Activated CD4-positive, alpha-beta T cell treated with anti-CD3 and anti-CD28 coated beads, Interleukin-2, amount 50 U/mL, for 4 hours (primary cell): ENCODE measurements at regions not wholly inside any gene's neighbourhood (a gene's known extent, or its start where the extent isn't known, plus 50 kb on each side); places are given as distances from the start of the nearest gene placed in this dataset.

Experiments used
- DNase-seq, 2 experiments: peaks; one replicate each; pipeline ENCODE4 v3.0.0-alpha.2; 2020

GRCh38 chr22:48333816-48334735, 1493.6 kb downstream of the BRD1 start:
- no peak for DNase-seq

GRCh38 chr22:48333323-48333763, 1494.3 kb downstream of the BRD1 start:
- DNase-seq: no peak

GRCh38 chr22:48332438-48333322, 1495.0 kb downstream of the BRD1 start:
- no peak for DNase-seq

GRCh38 chr22:48331691-48332220, 1495.9 kb downstream of the BRD1 start:
- no peak for DNase-seq

- DNase-seq: no peak
Measured at GRCh38 chr22:48331266-48331665, 1496.4 kb downstream of the BRD1 start.

GRCh38 chr22:48327721-48328120, 1500.0 kb downstream of the BRD1 start:
- DNase-seq: no peak

- DNase-seq: no peak
Measured at GRCh38 chr22:48323746-48324145, 1503.9 kb downstream of the BRD1 start.

- no peak for DNase-seq
Measured at GRCh38 chr22:48322907-48323306, 1504.8 kb downstream of the BRD1 start.

GRCh38 chr22:48321986-48322545, 1505.6 kb downstream of the BRD1 start:
- no peak for DNase-seq

GRCh38 chr22:48320683-48321451, 1506.8 kb downstream of the BRD1 start:
- no peak for DNase-seq

GRCh38 chr22:48320048-48320682, 1507.5 kb downstream of the BRD1 start:
- no peak for DNase-seq

GRCh38 chr22:48319321-48320047, 1508.2 kb downstream of the BRD1 start:
- no peak for DNase-seq

GRCh38 chr22:48318575-48319320, 1508.9 kb downstream of the BRD1 start:
- no peak for DNase-seq

- no peak for DNase-seq
Measured at GRCh38 chr22:48318173-48318572, 1509.5 kb downstream of the BRD1 start.

- DNase-seq: no peak
Measured at GRCh38 chr22:48316257-48317250, 1511.1 kb downstream of the BRD1 start.

GRCh38 chr22:48315439-48316256, 1512.0 kb downstream of the BRD1 start:
- no peak for DNase-seq

- no peak for DNase-seq
Measured at GRCh38 chr22:48314073-48314472, 1513.6 kb downstream of the BRD1 start.
